Left ventricle myocardium inferior (tissue), 1 donor: ENCODE measurements at regions not wholly inside any gene's neighbourhood (a gene's known extent, or its start where the extent isn't known, plus 50 kb on each side); places are given as distances from the start of the nearest gene placed in this dataset.

ENCODE experiments used
- DNase-seq: peaks from one replicate; pipeline ENCODE4 v3.0.0-alpha.2; 2020
- H3K27ac ChIP-seq: fragments of 200-600 bp; replicated peaks from 2 replicates; pipeline ENCODE4 v1.8.0; 2021
- H3K27me3 ChIP-seq: fragments of 200-600 bp; 2 replicates; pipeline ENCODE4 v1.8.0; 2021; ENCODE audit warnings: low read depth
- H3K36me3 ChIP-seq: fragments of 200-600 bp; 2 replicates; pipeline ENCODE4 v1.8.0; 2021
- H3K4me1 ChIP-seq: fragments of 200-600 bp; 2 replicates; pipeline ENCODE4 v1.8.0; 2021
- H3K4me3 ChIP-seq: fragments of 200-600 bp; 2 replicates; pipeline ENCODE4 v1.8.0; 2021; ENCODE audit warnings: mild to moderate bottlenecking, moderate library complexity
- H3K9me3 ChIP-seq: fragments of 200-600 bp; replicated peaks from 2 replicates; pipeline ENCODE4 v1.8.0; 2021
- CTCF ChIP-seq: fragments of 200-600 bp; IDR thresholded peaks from 2 replicates; pipeline ENCODE4 v1.8.0; 2021; ENCODE audit warnings: antibody characterized with exemption, mild to moderate bottlenecking, borderline replicate concordance
- intact Hi-C: fragments of 100-400 bp; cut with micrococcal nuclease; formaldehyde crosslinking; loops from one replicate; pipeline ENCODE4 v1.11.0; 2022
- donor health status: DM: no; HTN: yes; CAD: no; lungs with severe emphysema.

DNA sequence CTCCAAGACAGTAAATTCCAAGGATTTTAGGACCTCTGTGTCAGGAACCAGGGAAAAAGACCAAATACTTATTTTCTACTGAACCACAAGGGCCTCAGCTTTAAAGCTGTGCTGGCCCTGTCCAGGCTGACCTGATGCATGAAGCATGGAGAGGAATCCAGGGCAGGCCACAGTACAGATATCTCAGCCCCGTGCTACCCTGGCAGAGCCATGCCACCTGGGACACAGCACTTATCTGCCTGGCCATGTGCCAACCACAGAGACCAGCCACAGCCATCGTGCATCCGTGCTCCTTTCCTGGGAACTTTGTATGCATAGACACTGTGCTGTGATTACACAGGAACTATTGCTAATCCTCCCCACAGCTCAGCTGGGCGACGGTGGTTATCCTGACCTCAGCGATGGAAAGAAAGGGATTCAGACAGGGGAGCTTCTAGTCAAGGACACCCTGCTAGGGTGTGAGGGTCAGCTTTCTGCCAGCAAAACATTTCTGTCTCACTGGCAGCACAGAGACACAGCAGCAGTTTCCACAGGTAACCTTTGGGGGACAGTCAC is 687.4 kb upstream of the ID2 start:
- intact Hi-C loops, result no loop called here

DNA sequence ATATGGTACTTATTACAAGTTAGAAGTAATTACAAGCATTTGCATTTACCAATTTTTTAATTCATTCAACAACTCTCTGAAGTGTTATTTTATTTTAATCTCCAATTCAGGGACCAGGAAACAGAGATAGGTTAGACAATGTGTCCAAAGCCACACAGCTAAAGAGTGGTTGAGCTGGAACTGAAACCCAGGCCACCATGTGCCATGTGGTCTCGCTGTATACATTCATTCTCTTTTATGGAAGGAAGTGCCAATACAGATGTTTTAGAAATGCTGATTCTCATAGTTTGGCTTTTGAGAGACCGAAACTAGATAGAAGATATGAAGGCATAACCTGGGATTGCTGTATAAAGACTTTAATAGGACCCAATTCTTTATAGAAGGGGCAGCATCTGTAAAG is 684.6 kb upstream of the ID2 start:
- H3K36me3 ChIP-seq, result no peaks in the 10 kb centered on the region
- intact Hi-C loops, result no loop called here
- H3K27ac ChIP-seq, result no peak overlapping the region
- no peak for DNase-seq
- no peak overlapping the region for H3K4me3 ChIP-seq
- H3K27me3 ChIP-seq, result no peaks in the 10 kb centered on the region
- no peaks in the 10 kb centered on the region for H3K9me3 ChIP-seq
- H3K4me1 ChIP-seq, result peaks cover 11% of the 10 kb centered on the region
- TF ChIP-seq CTCF, result no peak

More for the DNA sequence above, 687.4 kb upstream of the ID2 start:
- Histone ChIP-seq H3K36me3 (no peaks in the 10 kb centered on the region), H3K27me3 (no peaks in the 10 kb centered on the region), H3K9me3 (no peaks in the 10 kb centered on the region), H3K4me1 (peaks cover 11% of the 10 kb centered on the region), H3K27ac (peak overlapping the region; percentile 27), H3K4me3 (no peak overlapping the region)
- no peak for TF ChIP-seq CTCF
- peak; percentile 62 for DNase-seq

DNA sequence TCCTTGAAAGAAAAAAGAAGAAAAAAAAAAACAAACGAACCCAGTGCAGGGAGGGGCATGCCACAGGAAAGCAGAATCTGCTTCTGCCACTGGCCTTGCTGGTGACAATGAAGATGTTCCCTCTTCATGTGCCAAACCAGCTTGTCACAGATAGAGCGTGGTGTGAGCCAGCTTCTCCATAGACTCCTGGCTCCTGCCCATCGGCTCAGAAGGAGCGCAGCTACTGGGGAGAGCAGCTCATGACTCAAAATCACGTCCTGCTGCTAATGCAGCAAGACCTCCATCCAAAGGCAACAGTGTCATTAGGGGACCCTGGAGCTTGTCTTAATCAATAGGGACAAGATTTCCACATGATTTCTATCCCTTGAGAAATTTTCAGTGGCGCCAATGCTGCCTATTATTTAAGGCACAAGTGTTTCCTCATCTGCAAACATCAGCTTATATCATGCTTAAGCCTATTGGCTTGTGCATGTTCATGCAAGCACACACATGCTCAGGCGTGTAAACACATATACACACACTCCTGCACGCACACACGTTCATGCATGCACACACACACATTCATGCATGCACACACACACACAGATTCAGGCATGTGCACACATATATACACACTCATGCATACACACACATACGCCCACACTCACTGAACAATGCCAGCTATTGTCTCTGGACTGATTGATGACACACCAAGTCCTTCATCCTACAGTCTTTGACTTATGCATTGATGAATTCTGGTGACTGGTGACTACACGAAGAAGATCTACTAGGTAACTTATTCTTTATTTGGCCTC is 682.0 kb upstream of the ID2 start:
- Histone ChIP-seq H3K4me1 (peaks cover 22% of the 10 kb centered on the region), H3K27ac (no peak overlapping the region), H3K27me3 (no peaks in the 10 kb centered on the region), H3K4me3 (no peak overlapping the region), H3K9me3 (no peaks in the 10 kb centered on the region), H3K36me3 (no peaks in the 10 kb centered on the region)
- intact Hi-C loops, result no loop called here
- TF ChIP-seq CTCF, result no peak
- DNase-seq, result no peak

DNA sequence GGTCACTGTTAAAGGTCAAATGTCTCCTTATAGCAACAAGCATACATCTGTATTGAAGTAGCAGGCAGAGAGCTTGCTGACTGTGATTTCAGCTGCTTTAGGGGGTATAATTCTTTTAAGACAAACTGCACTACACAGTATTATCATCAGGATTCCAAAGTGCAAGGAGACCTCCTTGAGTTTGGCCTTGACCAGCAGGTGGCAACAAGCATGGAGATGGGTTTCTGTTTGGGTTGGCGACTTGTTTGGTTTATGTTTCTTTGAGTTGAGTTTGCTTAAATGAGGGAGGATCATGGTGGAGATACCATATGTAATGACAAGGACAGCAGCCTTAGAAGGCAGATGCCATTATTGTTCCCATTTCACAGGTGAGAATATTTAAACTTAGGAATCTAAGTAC is 681.0 kb upstream of the ID2 start:
- no peaks in the 10 kb centered on the region for H3K27me3 ChIP-seq
- no peak for DNase-seq
- no peak overlapping the region for H3K4me3 ChIP-seq
- intact Hi-C loops, result no loop called here
- no peaks in the 10 kb centered on the region for H3K9me3 ChIP-seq
- peak; percentile 38 for TF ChIP-seq CTCF
- H3K4me1 ChIP-seq, result peaks cover 22% of the 10 kb centered on the region
- H3K36me3 ChIP-seq, result no peaks in the 10 kb centered on the region
- H3K27ac ChIP-seq, result no peak overlapping the region

- intact Hi-C loops, result no loop called here
Observed at GRCh38 chr2:8002765-8003393, 679.0 kb upstream of the ID2 start.

More at GRCh38 chr2:8002765-8003393, 679.0 kb upstream of the ID2 start:
- Histone ChIP-seq H3K4me1 (peaks cover 22% of the 10 kb centered on the region), H3K27ac (peak overlapping the region; percentile 90), H3K4me3 (no peak overlapping the region), H3K36me3 (no peaks in the 10 kb centered on the region), H3K9me3 (no peaks in the 10 kb centered on the region), H3K27me3 (no peaks in the 10 kb centered on the region)
- no peak for DNase-seq
- no peak for TF ChIP-seq CTCF
